ENCODE measurements at regions not wholly inside any gene's neighbourhood (a gene's known extent, or its start where the extent isn't known, plus 50 kb on each side); places are given as distances from the start of the nearest gene placed in this dataset.
A peak's percentile ranks its signal among the peaks of the same experiment; 100 is the strongest.

GRCh38 chr20:54272901-54273488, 65.1 kb downstream of the PFDN4 start:
- DNase-seq = no peak

- DNase-seq = no peak
Measured at GRCh38 chr20:54275359-54276111, 67.6 kb downstream of the PFDN4 start.

GRCh38 chr20:54276577-54277169, 68.8 kb downstream of the PFDN4 start:
- DNase-seq = no peak

- no peak for DNase-seq
Measured at GRCh38 chr20:54278262-54278661, 70.4 kb downstream of the PFDN4 start.

GRCh38 chr20:54282625-54283024, 74.7 kb downstream of the PFDN4 start:
- no peak for DNase-seq

GRCh38 chr20:54283253-54283652, 75.4 kb downstream of the PFDN4 start:
- no peak for DNase-seq

- no peak for DNase-seq
Measured at GRCh38 chr20:54284928-54285704, 77.2 kb downstream of the PFDN4 start.

- no peak for DNase-seq
Measured at GRCh38 chr20:54290636-54291035, 82.7 kb downstream of the PFDN4 start.

- DNase-seq = no peak
Measured at GRCh38 chr20:54291339-54292010, 83.6 kb downstream of the PFDN4 start.

- peak; percentile 6 for DNase-seq
Measured at GRCh38 chr20:54292185-54292584, 84.3 kb downstream of the PFDN4 start.

GRCh38 chr20:54293526-54293925, 85.6 kb downstream of the PFDN4 start:
- no peak for DNase-seq

- no peak for DNase-seq
Measured at GRCh38 chr20:54294094-54294493, 86.2 kb downstream of the PFDN4 start.

GRCh38 chr20:54295686-54296085, 87.8 kb downstream of the PFDN4 start:
- DNase-seq = no peak

- no peak for DNase-seq
Measured at GRCh38 chr20:54305421-54305820, 97.5 kb downstream of the PFDN4 start.

- DNase-seq = no peak
Measured at GRCh38 chr20:54306985-54307710, 99.3 kb downstream of the PFDN4 start.

- no peak for DNase-seq
Measured at GRCh38 chr20:54308804-54309203, 100.9 kb downstream of the PFDN4 start.

- no peak for DNase-seq
Measured at GRCh38 chr20:54318892-54319291, 111.0 kb downstream of the PFDN4 start.

- no peak for DNase-seq
Measured at GRCh38 chr20:54320148-54320607, 112.3 kb downstream of the PFDN4 start.

GRCh38 chr20:54321352-54322087, 113.6 kb downstream of the PFDN4 start:
- no peak for DNase-seq

GRCh38 chr20:54323227-54323734, 115.4 kb downstream of the PFDN4 start:
- no peak for DNase-seq

GRCh38 chr20:54324041-54324440, 116.2 kb downstream of the PFDN4 start:
- no peak for DNase-seq
